PC-9 (cell line): ENCODE measurements at regions not wholly inside any gene's neighbourhood (a gene's known extent, or its start where the extent isn't known, plus 50 kb on each side); places are given as distances from the start of the nearest gene placed in this dataset.
"Not testable (repeated sequence)": the region's sequence is repeated elsewhere in the genome, so short reads cannot be mapped to it uniquely, and the experiment has no call there.

Experiments
- EZH2 ChIP-seq: fragments of 200-600 bp; sonication (generic); IDR thresholded peaks from 2 replicates; pipeline ENCODE4 v1.8.0; 2017; ENCODE audit warnings: antibody characterized with exemption, low read depth
- TF ChIP-seq, protein P1 (sequence below): fragments of 200-600 bp; sonication (generic); conservative IDR thresholded peaks from 2 replicates; pipeline ENCODE4 v1.6.1; 2017; ENCODE audit warnings: mixed run types, antibody characterized with exemption, mild to moderate bottlenecking, moderate library complexity

DNA sequence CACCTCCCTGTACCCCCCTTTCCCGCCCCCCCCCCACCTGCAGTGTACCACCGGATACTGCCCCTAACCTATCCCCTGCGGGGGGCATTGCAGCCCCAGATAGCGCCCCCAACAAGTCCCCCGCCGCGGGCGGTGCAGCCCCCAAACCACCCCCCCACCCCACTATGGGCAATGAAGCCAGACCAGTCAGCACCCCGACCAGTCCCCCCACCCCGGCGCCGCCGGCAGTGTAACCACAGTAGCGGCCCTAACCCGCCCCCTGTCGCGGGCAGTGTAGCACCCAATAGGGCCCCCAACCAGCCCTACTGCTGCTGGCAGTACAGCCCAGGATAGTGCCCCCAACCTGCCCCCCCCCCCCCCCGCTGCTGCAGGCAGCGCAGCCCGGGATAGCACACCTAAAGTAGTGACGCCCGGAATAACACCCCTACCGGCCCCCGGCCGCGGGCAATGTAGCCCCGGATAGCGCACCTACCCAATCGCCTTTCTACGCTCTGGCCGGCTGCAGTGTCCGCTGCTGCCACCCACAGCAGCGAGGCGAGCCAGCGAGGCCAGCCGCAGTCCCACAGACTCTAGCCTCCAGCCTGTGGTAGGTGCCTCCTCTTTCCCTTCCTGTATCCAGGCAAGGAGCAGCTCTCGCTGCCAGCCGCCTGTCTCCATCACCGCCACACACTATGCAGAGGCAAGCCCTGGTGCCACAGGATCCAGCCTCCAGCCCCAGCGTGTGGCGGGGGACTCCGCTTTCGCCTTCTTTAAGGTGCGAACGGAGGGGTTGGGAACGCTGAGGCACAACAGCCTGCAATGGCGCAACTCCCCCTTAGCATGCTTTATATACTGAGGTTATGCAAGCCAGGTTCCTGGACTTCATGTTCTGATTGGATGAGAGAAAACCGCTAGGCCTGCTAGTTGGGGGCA, 229.3 kb downstream of the LIPI start:
- TF ChIP-seq, protein P1, sequence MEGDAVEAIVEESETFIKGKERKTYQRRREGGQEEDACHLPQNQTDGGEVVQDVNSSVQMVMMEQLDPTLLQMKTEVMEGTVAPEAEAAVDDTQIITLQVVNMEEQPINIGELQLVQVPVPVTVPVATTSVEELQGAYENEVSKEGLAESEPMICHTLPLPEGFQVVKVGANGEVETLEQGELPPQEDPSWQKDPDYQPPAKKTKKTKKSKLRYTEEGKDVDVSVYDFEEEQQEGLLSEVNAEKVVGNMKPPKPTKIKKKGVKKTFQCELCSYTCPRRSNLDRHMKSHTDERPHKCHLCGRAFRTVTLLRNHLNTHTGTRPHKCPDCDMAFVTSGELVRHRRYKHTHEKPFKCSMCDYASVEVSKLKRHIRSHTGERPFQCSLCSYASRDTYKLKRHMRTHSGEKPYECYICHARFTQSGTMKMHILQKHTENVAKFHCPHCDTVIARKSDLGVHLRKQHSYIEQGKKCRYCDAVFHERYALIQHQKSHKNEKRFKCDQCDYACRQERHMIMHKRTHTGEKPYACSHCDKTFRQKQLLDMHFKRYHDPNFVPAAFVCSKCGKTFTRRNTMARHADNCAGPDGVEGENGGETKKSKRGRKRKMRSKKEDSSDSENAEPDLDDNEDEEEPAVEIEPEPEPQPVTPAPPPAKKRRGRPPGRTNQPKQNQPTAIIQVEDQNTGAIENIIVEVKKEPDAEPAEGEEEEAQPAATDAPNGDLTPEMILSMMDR: not testable (repeated sequence)
- TF ChIP-seq EZH2: not testable (repeated sequence)
